IMR-90 (cell line): ENCODE measurements at regions not wholly inside any gene's neighbourhood (a gene's known extent, or its start where the extent isn't known, plus 50 kb on each side); places are given as distances from the start of the nearest gene placed in this dataset.

Experiments used
- ATAC-seq: fragments of 200-7000 bp; cut with Tn5 transposase; 2 replicates; pipeline ENCODE4 v1.9.1; 2020; ENCODE audit warnings: low read depth, mild to moderate bottlenecking, moderate library complexity
- BruUV-seq: library from RNA; stranded (reverse); fragments of 400-500 nt; replicated peaks from 2 replicates; lab custom pipeline; 2021; lab: Mats Ljungman, UMichigan
- CTCF ChIA-PET: fragments of 300-600 bp; formaldehyde crosslinking; extraction: SDS; loops from one replicate; lab custom pipeline; 2021; ENCODE audit warnings: antibody characterized with exemption; lab: Yijun Ruan, JAX
- POLR2A ChIA-PET: fragments of 300-600 bp; sonication (Branson Sonifier 250); formaldehyde crosslinking; loops from one replicate; lab custom pipeline; 2022; ENCODE audit warnings: antibody characterized with exemption; ENCODE audit not compliant: unreplicated experiment; lab: Charles Lee
- DNase-seq: peaks from one replicate; pipeline ENCODE4 v3.0.0; 2013
- H2AFZ ChIP-seq: replicated peaks from 2 replicates; pipeline ENCODE3; 2013; ENCODE audit warnings: low read length, mild to moderate bottlenecking; ENCODE audit not compliant: poor library complexity
- H2AK5ac ChIP-seq: 2 replicates; pipeline ENCODE4 v1.6.1; 2013; ENCODE audit warnings: low read depth, low read length, inconsistent platforms
- H2AK9ac ChIP-seq: replicated peaks from 2 replicates; pipeline ENCODE3; 2013; ENCODE audit warnings: mild to moderate bottlenecking, low read depth, low read length, moderate library complexity; ENCODE audit not compliant: poor library complexity
- H2BK120ac ChIP-seq: 2 replicates; pipeline ENCODE4 v1.6.1; 2013; ENCODE audit warnings: low read depth, low read length, inconsistent platforms
- H2BK15ac ChIP-seq: 3 replicates; pipeline ENCODE4 v1.6.1; 2013; ENCODE audit warnings: low read depth, low read length, inconsistent platforms
- H2BK20ac ChIP-seq: 2 replicates; pipeline ENCODE4 v1.6.1; 2013; ENCODE audit warnings: low read depth, mild to moderate bottlenecking, inconsistent platforms, low read length, moderate library complexity
- H2BK5ac ChIP-seq: 2 replicates; pipeline ENCODE4 v1.6.1; 2013; ENCODE audit warnings: mild to moderate bottlenecking, low read depth, low read length, inconsistent platforms; ENCODE audit not compliant: poor library complexity, severe bottlenecking
- H3K14ac ChIP-seq: replicated peaks from 2 replicates; pipeline ENCODE4 v1.6.1; 2013; ENCODE audit warnings: low read depth, low read length, inconsistent platforms
- H3K18ac ChIP-seq: 2 replicates; pipeline ENCODE4 v1.6.1; 2013; ENCODE audit warnings: low read depth, low read length, control low read depth
- H3K23ac ChIP-seq: 2 replicates; pipeline ENCODE4 v1.6.1; 2013; ENCODE audit warnings: low read depth, low read length, inconsistent platforms
- H3K27ac ChIP-seq: 2 replicates; pipeline ENCODE4 v1.5.1; 2013; ENCODE audit warnings: mild to moderate bottlenecking, control low read depth, low read length; ENCODE audit not compliant: insufficient read depth
- H3K27me3 ChIP-seq: 2 replicates; pipeline ENCODE4 v1.6.1; 2013; ENCODE audit warnings: low read length; ENCODE audit not compliant: control insufficient read depth, insufficient read depth
- H3K36me3 ChIP-seq: 2 replicates; pipeline ENCODE4 v1.6.1; 2013; ENCODE audit warnings: low read length, mixed read lengths; ENCODE audit not compliant: control insufficient read depth, insufficient read depth
- H3K4ac ChIP-seq: 2 replicates; pipeline ENCODE4 v1.6.1; 2013; ENCODE audit warnings: low read depth, low read length, inconsistent platforms
- H3K4me1 ChIP-seq: 2 replicates; pipeline ENCODE4 v1.6.1; 2013; ENCODE audit warnings: low read length, mixed read lengths; ENCODE audit not compliant: control insufficient read depth, insufficient read depth
- H3K4me2 ChIP-seq: 2 replicates; pipeline ENCODE4 v1.6.1; 2013; ENCODE audit warnings: low read depth, mild to moderate bottlenecking, control low read depth, low read length, moderate library complexity
- H3K4me3 ChIP-seq: 2 replicates; pipeline ENCODE4 v1.5.1; 2013; ENCODE audit warnings: low read depth, mild to moderate bottlenecking, control low read depth, low read length, moderate library complexity; ENCODE audit not compliant: insufficient read depth
- H3K56ac ChIP-seq: 2 replicates; pipeline ENCODE4 v1.6.1; 2013; ENCODE audit warnings: low read length, inconsistent platforms; ENCODE audit not compliant: insufficient read depth; ENCODE audit errors: extremely low read depth
- H3K79me1 ChIP-seq, 2 experiments: 2 replicates each; pipeline ENCODE4 v1.6.1; 2013; ENCODE audit warnings: low read length in 2 of 2, inconsistent platforms in 1 of 2, low read depth in 1 of 2
- H3K9ac ChIP-seq: 2 replicates; pipeline ENCODE4 v1.6.1; 2013; ENCODE audit warnings: low read depth, low read length, control low read depth
- H3K9me1 ChIP-seq: 2 replicates; pipeline ENCODE4 v1.6.1; 2013; ENCODE audit warnings: low read length, inconsistent platforms; ENCODE audit not compliant: insufficient read depth
- H3K9me3 ChIP-seq: 2 replicates; pipeline ENCODE4 v1.6.1; 2013; ENCODE audit warnings: low read length; ENCODE audit not compliant: control insufficient read depth, insufficient read depth
- H4K20me1 ChIP-seq: 2 replicates; pipeline ENCODE4 v1.6.1; 2013; ENCODE audit warnings: low read length, inconsistent platforms; ENCODE audit not compliant: insufficient read depth
- H4K5ac ChIP-seq: 2 replicates; pipeline ENCODE4 v1.6.1; 2013; ENCODE audit warnings: mild to moderate bottlenecking, low read depth, low read length, control low read depth
- H4K8ac ChIP-seq, 2 experiments: 2 replicates each; pipeline ENCODE4 v1.6.1; 2013; ENCODE audit warnings: low read depth in 2 of 2, low read length in 2 of 2, control low read depth in 1 of 2, inconsistent platforms in 1 of 2
- H4K91ac ChIP-seq: 2 replicates; pipeline ENCODE4 v1.6.1; 2013; ENCODE audit warnings: low read depth, low read length, inconsistent platforms; ENCODE audit not compliant: insufficient read depth
- FOS ChIP-seq: fragments of 150-350 bp; IDR thresholded peaks from 2 replicates; pipeline ENCODE4 v1.6.1; 2016; ENCODE audit warnings: low read depth, low read length
- RAD21 ChIP-seq: IDR thresholded peaks from 2 replicates; pipeline ENCODE4 v1.6.1; 2012; ENCODE audit warnings: low read length, improper control_type of control experiment
- WGBS, 2 experiments: methylation state at CpG; one replicate each; pipeline versions ENCODE4 v1.1.5 to v1.1.7; 2013; ENCODE audit warnings: missing lambda C conversion rate in 2 of 2; ENCODE audit not compliant: insufficient read length in 1 of 2; ENCODE audit errors: extremely low coverage in 2 of 2; 5-methylcytosine and 5-hydroxymethylcytosine counted together
- dilution Hi-C: fragments of 300-500 bp; cut with HindIII; formaldehyde crosslinking; loops from one replicate; pipeline ENCODE4 v1.14.3; 2018; ENCODE audit warnings: low sequenced_read_pairs; ENCODE audit not compliant: unreplicated experiment
- in situ Hi-C: fragments of 300-500 bp; cut with MboI; formaldehyde crosslinking; loops from 3 replicates; pipeline ENCODE4 v1.14.3; 2019; ENCODE audit warnings: low sequenced_read_pairs, inconsistent platforms, mixed read lengths
- intact Hi-C: fragments of 100-400 bp; cut with micrococcal nuclease; formaldehyde crosslinking; loops from 2 replicates; pipeline ENCODE4 v1.10.0; 2022

- no peak overlapping the region for H3K18ac ChIP-seq
- H3K23ac ChIP-seq = no peak overlapping the region
- no peak overlapping the region for H3K9ac ChIP-seq
- no peak overlapping the region for H3K4me3 ChIP-seq
- no peak for TF ChIP-seq FOS
- TF ChIP-seq RAD21 = no peak
- H4K91ac ChIP-seq = no peak overlapping the region
- no peak overlapping the region for H4K8ac ChIP-seq
- intact Hi-C loops = no loop called here
- no peak overlapping the region for H2AK5ac ChIP-seq
- CTCF ChIA-PET = no interaction called here
- H3K27me3 ChIP-seq = no peaks in the 10 kb centered on the region
- H3K4me2 ChIP-seq = no peak overlapping the region
- dilution Hi-C loops = no loop called here
- no peaks in the 10 kb centered on the region for H3K9me1 ChIP-seq
- no CpG with 5 or more reads among the region's 3 CpGs for WGBS, 2 experiments
- H2AK9ac ChIP-seq = no peak overlapping the region
- H3K56ac ChIP-seq = no peak overlapping the region
- DNase-seq (no peak), ATAC-seq (no peak)
- no peaks in the 10 kb centered on the region for H3K36me3 ChIP-seq
- H3K9me3 ChIP-seq = peaks cover 11% of the 10 kb centered on the region
- no peak overlapping the region for H2BK120ac ChIP-seq
- POLR2A ChIA-PET = no interaction called here
- no peaks in the 10 kb centered on the region for H4K20me1 ChIP-seq
- no peak overlapping the region for H2AFZ ChIP-seq
- H4K5ac ChIP-seq = no peak overlapping the region
- H3K27ac ChIP-seq = no peak overlapping the region
- no peak overlapping the region for H2BK5ac ChIP-seq
- no peak overlapping the region for H2BK20ac ChIP-seq
- no peaks in the 10 kb centered on the region for H3K79me1 ChIP-seq
- H3K4me1 ChIP-seq = no peaks in the 10 kb centered on the region
- H3K14ac ChIP-seq = no peak overlapping the region
- in situ Hi-C loops = no loop called here
- no peak overlapping the region for H2BK15ac ChIP-seq
- H3K4ac ChIP-seq = no peak overlapping the region
- no TSS peak for BruUV-seq
Observed at GRCh38 chr5:2948875-2949274, 197.4 kb upstream of the IRX2 start.
